Sigmoid colon (tissue), 4 donors: ENCODE measurements at regions not wholly inside any gene's neighbourhood (a gene's known extent, or its start where the extent isn't known, plus 50 kb on each side); places are given as distances from the start of the nearest gene placed in this dataset.

ENCODE experiments used
- CTCF ChIP-seq, 4 experiments: fragments of 450-650 bp in 3 of 4; fragments of 200-600 bp in 1 of 4; IDR thresholded peaks; one replicate each; pipeline ENCODE4 v1.5.1; 2016 to 2019; ENCODE audit warnings: antibody characterized with exemption in 4 of 4, mild to moderate bottlenecking in 3 of 4, moderate library complexity in 2 of 4
- EP300 ChIP-seq, 4 donors: sonication (generic); formaldehyde crosslinking; IDR thresholded peaks; one replicate each; pipeline ENCODE4 v1.6.1; 2017; ENCODE audit warnings: antibody characterized with exemption in 4 of 4
- POLR2A ChIP-seq, 2 donors: fragments of 450-650 bp; IDR thresholded peaks; one replicate each; pipeline ENCODE4 v1.6.1; 2016; ENCODE audit warnings: antibody characterized with exemption in 2 of 2, mild to moderate bottlenecking in 2 of 2, moderate library complexity in 2 of 2

GRCh38 chr3:107870096-107870495, 220.7 kb downstream of the CD47 start:
- TF ChIP-seq CTCF (IDR thresholded peaks at IDR 0.05) (no peak), POLR2A (IDR thresholded peaks at IDR 0.05) (no peak), EP300 (IDR thresholded peaks at IDR 0.05) (no peak)
